ENCODE measurements at regions not wholly inside any gene's neighbourhood (a gene's known extent, or its start where the extent isn't known, plus 50 kb on each side); places are given as distances from the start of the nearest gene placed in this dataset.

- TF ChIP-seq EZH2 (IDR thresholded peaks at IDR 0.05; ENCODE audit: borderline replicate concordance, low read length) (no peak), CTCF (conservative IDR thresholded peaks at IDR 0.05 in 1 of 2, IDR thresholded peaks at IDR 0.05 in 1 of 2; ENCODE audit: extremely low read depth in 1 of 2, insufficient read depth in 1 of 2, low read depth in 1 of 2, low read length in 2 of 2) (no peak)
These were observed 206.3 kb downstream of the OMA1 start for GRCh38 chr1:58340185-58340584.

All from mammary epithelial cell (primary cell).